Liver (tissue), 8 donors: ENCODE measurements at regions not wholly inside any gene's neighbourhood (a gene's known extent, or its start where the extent isn't known, plus 50 kb on each side); places are given as distances from the start of the nearest gene placed in this dataset.

Experiments used
- DNase-seq: peaks from one replicate; pipeline ENCODE4 v3.0.0-alpha.2; 2017; ENCODE audit warnings: low spot score
- H3K27ac ChIP-seq, 2 donors: one replicate each; pipeline ENCODE4 v1.7.0; 2013; ENCODE audit warnings: inconsistent platforms in 2 of 2, low read length in 2 of 2, control low read depth in 1 of 2, low read depth in 1 of 2, mild to moderate bottlenecking in 1 of 2
- H3K27me3 ChIP-seq, 4 donors: one replicate each; pipeline versions ENCODE4 v1.6.1 to v1.7.0; 2013; ENCODE audit warnings: low read length in 3 of 4, inconsistent platforms in 1 of 4, mild to moderate bottlenecking in 1 of 4, moderate library complexity in 1 of 4; ENCODE audit not compliant: control insufficient read depth in 4 of 4, insufficient read depth in 4 of 4
- H3K36me3 ChIP-seq, 4 donors: one replicate each; pipeline versions ENCODE4 v1.6.1 to v1.7.0; 2013; ENCODE audit warnings: low read length in 3 of 4, mild to moderate bottlenecking in 3 of 4, low read depth in 1 of 4, moderate library complexity in 1 of 4; ENCODE audit not compliant: control insufficient read depth in 4 of 4, insufficient read depth in 3 of 4
- H3K4me1 ChIP-seq, 4 donors: one replicate each; pipeline versions ENCODE4 v1.6.1 to v1.7.0; 2013; ENCODE audit warnings: low read length in 3 of 4, mild to moderate bottlenecking in 3 of 4, moderate library complexity in 1 of 4; ENCODE audit not compliant: control insufficient read depth in 4 of 4, insufficient read depth in 4 of 4
- H3K4me3 ChIP-seq, 3 donors: one replicate each; pipeline versions ENCODE4 v1.6.1 to v1.7.0; 2013; ENCODE audit warnings: low read length in 3 of 3, control low read depth in 1 of 3, low read depth in 1 of 3, mild to moderate bottlenecking in 1 of 3
- H3K9ac ChIP-seq, 2 donors: one replicate each; pipeline ENCODE4 v1.7.0; 2013; ENCODE audit warnings: low read length in 2 of 2, mild to moderate bottlenecking in 2 of 2, moderate library complexity in 2 of 2, control low read depth in 1 of 2, low read depth in 1 of 2
- H3K9me3 ChIP-seq, 4 donors: one replicate each; pipeline versions ENCODE4 v1.6.1 to v1.7.0; 2013; ENCODE audit warnings: low read length in 3 of 4; ENCODE audit not compliant: control insufficient read depth in 4 of 4
- EGR1 ChIP-seq, 2 donors: IDR thresholded peaks; 2 replicates each; pipeline ENCODE4 v1.6.1; 2016 to 2018; ENCODE audit warnings: antibody characterized with exemption in 2 of 2, low read depth in 2 of 2
- FOXA1 ChIP-seq: IDR thresholded peaks from 2 replicates; pipeline ENCODE4 v1.6.1; 2016; ENCODE audit warnings: antibody characterized with exemption
- FOXA2 ChIP-seq: IDR thresholded peaks from 2 replicates; pipeline ENCODE4 v1.6.1; 2016; ENCODE audit warnings: antibody characterized with exemption
- HNF4A ChIP-seq, 2 donors: conservative IDR thresholded peaks; 2 replicates each; pipeline ENCODE4 v1.6.1; 2016; ENCODE audit warnings: antibody characterized with exemption in 2 of 2, mild to moderate bottlenecking in 2 of 2
- JUND ChIP-seq, 2 donors: IDR thresholded peaks; 2 replicates each; pipeline ENCODE4 v1.6.1; 2016; ENCODE audit warnings: antibody characterized with exemption in 2 of 2
- NR2F2 ChIP-seq: IDR thresholded peaks from 2 replicates; pipeline ENCODE4 v1.6.1; 2016; ENCODE audit warnings: antibody characterized with exemption
- RXRA ChIP-seq, 2 donors: IDR thresholded peaks; 2 replicates each; pipeline ENCODE4 v1.6.1; 2017 to 2018; ENCODE audit warnings: antibody characterized with exemption in 2 of 2, mild to moderate bottlenecking in 1 of 2
- SP1 ChIP-seq: IDR thresholded peaks from 2 replicates; pipeline ENCODE4 v1.6.1; 2018; ENCODE audit warnings: antibody characterized with exemption, mild to moderate bottlenecking
- TAF1 ChIP-seq: conservative IDR thresholded peaks from 2 replicates; pipeline ENCODE4 v1.6.1; 2016; ENCODE audit warnings: antibody characterized with exemption, mild to moderate bottlenecking
- YY1 ChIP-seq: IDR thresholded peaks from 2 replicates; pipeline ENCODE4 v1.6.1; 2016; ENCODE audit warnings: antibody characterized with exemption, mild to moderate bottlenecking
- WGBS: extraction: QIAGEN DNeasy Blood & Tissue Kit; methylation state at CpG from one replicate; pipeline ENCODE4 v1.1.7; 2013; 5-methylcytosine and 5-hydroxymethylcytosine counted together
- TF ChIP-seq, protein P1 (sequence below): IDR thresholded peaks from 2 replicates; pipeline ENCODE4 v1.6.1; 2016; ENCODE audit warnings: antibody characterized with exemption
- TF ChIP-seq, protein P2 (sequence below): fragments of 150-350 bp; IDR thresholded peaks from 2 replicates; pipeline ENCODE4 v1.5.1; 2017; ENCODE audit warnings: improper control_type of control experiment, low read depth, low read length; ENCODE audit not compliant: missing input control
- TF ChIP-seq, protein P3 (sequence below): IDR thresholded peaks from 2 replicates; pipeline ENCODE4 v1.6.1; 2016; ENCODE audit warnings: antibody characterized with exemption
- TF ChIP-seq, protein P4 (sequence below): IDR thresholded peaks from 2 replicates; pipeline ENCODE4 v1.6.1; 2016; ENCODE audit warnings: antibody characterized with exemption, mild to moderate bottlenecking
- TF ChIP-seq, protein P5 (sequence below): IDR thresholded peaks from 2 replicates; pipeline ENCODE4 v1.6.1; 2016; ENCODE audit warnings: antibody characterized with exemption
- donor health status: healthy.
- donor health status: healthy.
- donor health status: healthy.
- donor health status: healthy.
- donor health status: healthy.

DNA sequence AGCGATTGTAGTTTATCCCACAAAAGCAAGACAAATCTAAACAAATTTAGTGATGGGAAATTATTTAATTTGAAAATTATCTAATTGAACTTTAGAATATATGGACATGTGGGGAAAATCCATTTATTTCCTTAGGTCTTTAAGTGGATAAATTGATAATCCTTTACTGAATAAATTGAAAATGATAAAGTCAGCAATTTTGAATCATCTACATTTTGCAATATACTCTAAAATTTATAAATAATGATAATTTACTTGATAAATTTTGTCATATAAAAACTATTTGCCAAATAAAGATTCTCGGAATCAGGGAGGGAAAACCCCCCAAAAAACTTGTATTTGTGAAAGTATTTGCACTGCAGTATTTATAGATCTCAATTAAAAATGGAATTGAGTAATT, 875.3 kb upstream of the SLITRK5 start:
- WGBS: 63% methylated on average over 2 of the region's 2 CpGs
- no peak overlapping the region for H3K27ac ChIP-seq
- no peak overlapping the region for H3K4me3 ChIP-seq
- TF ChIP-seq FOXA1: no peak
- TF ChIP-seq, protein P1, sequence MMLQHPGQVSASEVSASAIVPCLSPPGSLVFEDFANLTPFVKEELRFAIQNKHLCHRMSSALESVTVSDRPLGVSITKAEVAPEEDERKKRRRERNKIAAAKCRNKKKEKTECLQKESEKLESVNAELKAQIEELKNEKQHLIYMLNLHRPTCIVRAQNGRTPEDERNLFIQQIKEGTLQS: no peak
- H3K9me3 ChIP-seq: peaks cover 0 to 3% (median 1%) of the 10 kb centered on the region in 4 donors
- H3K4me1 ChIP-seq: no peaks in the 10 kb centered on the region
- H3K36me3 ChIP-seq: no peaks in the 10 kb centered on the region
- no peak overlapping the region for H3K9ac ChIP-seq
- no peaks in the 10 kb centered on the region for H3K27me3 ChIP-seq
- DNase-seq: no peak

DNA sequence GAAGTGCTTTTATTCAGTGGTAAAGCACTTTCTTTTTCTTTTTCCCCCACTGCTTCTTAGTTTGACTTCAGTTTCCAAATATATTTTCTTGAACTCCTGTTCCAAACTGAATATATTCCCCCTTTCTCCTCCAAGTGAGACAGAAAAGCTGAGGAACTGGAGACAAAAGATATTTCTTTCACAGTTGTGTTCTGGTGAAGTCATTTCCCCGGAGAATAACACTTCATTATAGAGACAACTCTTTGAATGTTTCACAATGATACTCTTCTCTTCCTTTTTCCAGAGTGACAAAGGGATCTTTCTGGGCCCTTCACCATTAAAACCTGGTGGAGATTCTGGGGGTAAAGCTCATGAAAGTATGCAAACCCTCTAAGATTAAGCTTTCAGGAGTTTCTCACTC, 860.8 kb upstream of the SLITRK5 start:
- DNase-seq: no peak

DNA sequence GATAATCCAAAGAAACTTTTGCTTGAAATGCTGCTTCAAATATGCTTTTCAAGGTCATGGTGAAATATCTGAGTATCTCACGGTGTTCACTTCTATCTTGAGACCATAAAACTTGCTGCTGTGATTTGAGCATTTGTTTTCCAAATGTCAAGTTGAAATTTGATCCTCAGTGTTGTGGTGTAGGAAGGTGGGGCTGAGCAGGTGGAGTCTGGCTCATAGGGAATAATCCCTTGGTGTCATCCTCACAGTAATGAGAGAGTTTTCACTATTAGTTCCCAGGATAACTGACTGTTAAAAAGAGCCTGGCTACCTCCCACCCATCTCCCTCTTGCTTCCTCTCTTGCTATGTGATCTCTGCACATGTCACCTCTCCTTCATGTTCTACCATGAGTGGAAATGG, 858.0 kb upstream of the SLITRK5 start:
- Histone ChIP-seq H3K4me1 (no peaks in the 10 kb centered on the region), H3K27me3 (peaks cover 0 to 2% (median 0%) of the 10 kb centered on the region in 4 donors), H3K4me3 (no peak overlapping the region), H3K27ac (no peak overlapping the region), H3K36me3 (no peaks in the 10 kb centered on the region), H3K9me3 (no peaks in the 10 kb centered on the region), H3K9ac (no peak overlapping the region)
- TF ChIP-seq NR2F2: no peak
- no peak for TF ChIP-seq TAF1
- TF ChIP-seq, protein P1: no peak
- TF ChIP-seq RXRA (IDR thresholded peaks at IDR 0.05): no peak
- TF ChIP-seq JUND (IDR thresholded peaks at IDR 0.05): no peak
- TF ChIP-seq EGR1 (IDR thresholded peaks at IDR 0.05; ENCODE audit: low read depth in 2 of 2): no peak
- no peak for TF ChIP-seq YY1
- TF ChIP-seq, protein P2, sequence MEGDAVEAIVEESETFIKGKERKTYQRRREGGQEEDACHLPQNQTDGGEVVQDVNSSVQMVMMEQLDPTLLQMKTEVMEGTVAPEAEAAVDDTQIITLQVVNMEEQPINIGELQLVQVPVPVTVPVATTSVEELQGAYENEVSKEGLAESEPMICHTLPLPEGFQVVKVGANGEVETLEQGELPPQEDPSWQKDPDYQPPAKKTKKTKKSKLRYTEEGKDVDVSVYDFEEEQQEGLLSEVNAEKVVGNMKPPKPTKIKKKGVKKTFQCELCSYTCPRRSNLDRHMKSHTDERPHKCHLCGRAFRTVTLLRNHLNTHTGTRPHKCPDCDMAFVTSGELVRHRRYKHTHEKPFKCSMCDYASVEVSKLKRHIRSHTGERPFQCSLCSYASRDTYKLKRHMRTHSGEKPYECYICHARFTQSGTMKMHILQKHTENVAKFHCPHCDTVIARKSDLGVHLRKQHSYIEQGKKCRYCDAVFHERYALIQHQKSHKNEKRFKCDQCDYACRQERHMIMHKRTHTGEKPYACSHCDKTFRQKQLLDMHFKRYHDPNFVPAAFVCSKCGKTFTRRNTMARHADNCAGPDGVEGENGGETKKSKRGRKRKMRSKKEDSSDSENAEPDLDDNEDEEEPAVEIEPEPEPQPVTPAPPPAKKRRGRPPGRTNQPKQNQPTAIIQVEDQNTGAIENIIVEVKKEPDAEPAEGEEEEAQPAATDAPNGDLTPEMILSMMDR: no peak
- no peak for TF ChIP-seq FOXA2
- TF ChIP-seq SP1: no peak
- WGBS: 74% methylated on average over 1 of the region's 1 CpG
- no peak for DNase-seq

More for the DNA sequence above, 860.8 kb upstream of the SLITRK5 start:
- 78% methylated on average over 1 of the region's 1 CpG for WGBS
- TF ChIP-seq, protein P3, sequence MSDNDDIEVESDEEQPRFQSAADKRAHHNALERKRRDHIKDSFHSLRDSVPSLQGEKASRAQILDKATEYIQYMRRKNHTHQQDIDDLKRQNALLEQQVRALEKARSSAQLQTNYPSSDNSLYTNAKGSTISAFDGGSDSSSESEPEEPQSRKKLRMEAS: no peak
- TF ChIP-seq, protein P4, sequence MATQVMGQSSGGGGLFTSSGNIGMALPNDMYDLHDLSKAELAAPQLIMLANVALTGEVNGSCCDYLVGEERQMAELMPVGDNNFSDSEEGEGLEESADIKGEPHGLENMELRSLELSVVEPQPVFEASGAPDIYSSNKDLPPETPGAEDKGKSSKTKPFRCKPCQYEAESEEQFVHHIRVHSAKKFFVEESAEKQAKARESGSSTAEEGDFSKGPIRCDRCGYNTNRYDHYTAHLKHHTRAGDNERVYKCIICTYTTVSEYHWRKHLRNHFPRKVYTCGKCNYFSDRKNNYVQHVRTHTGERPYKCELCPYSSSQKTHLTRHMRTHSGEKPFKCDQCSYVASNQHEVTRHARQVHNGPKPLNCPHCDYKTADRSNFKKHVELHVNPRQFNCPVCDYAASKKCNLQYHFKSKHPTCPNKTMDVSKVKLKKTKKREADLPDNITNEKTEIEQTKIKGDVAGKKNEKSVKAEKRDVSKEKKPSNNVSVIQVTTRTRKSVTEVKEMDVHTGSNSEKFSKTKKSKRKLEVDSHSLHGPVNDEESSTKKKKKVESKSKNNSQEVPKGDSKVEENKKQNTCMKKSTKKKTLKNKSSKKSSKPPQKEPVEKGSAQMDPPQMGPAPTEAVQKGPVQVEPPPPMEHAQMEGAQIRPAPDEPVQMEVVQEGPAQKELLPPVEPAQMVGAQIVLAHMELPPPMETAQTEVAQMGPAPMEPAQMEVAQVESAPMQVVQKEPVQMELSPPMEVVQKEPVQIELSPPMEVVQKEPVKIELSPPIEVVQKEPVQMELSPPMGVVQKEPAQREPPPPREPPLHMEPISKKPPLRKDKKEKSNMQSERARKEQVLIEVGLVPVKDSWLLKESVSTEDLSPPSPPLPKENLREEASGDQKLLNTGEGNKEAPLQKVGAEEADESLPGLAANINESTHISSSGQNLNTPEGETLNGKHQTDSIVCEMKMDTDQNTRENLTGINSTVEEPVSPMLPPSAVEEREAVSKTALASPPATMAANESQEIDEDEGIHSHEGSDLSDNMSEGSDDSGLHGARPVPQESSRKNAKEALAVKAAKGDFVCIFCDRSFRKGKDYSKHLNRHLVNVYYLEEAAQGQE: no peak
- TF ChIP-seq FOXA2: no peak
- TF ChIP-seq, protein P5, sequence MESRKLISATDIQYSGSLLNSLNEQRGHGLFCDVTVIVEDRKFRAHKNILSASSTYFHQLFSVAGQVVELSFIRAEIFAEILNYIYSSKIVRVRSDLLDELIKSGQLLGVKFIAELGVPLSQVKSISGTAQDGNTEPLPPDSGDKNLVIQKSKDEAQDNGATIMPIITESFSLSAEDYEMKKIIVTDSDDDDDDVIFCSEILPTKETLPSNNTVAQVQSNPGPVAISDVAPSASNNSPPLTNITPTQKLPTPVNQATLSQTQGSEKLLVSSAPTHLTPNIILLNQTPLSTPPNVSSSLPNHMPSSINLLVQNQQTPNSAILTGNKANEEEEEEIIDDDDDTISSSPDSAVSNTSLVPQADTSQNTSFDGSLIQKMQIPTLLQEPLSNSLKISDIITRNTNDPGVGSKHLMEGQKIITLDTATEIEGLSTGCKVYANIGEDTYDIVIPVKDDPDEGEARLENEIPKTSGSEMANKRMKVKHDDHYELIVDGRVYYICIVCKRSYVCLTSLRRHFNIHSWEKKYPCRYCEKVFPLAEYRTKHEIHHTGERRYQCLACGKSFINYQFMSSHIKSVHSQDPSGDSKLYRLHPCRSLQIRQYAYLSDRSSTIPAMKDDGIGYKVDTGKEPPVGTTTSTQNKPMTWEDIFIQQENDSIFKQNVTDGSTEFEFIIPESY: no peak
- no peak for TF ChIP-seq RXRA (IDR thresholded peaks at IDR 0.05)
- no peak for TF ChIP-seq JUND (IDR thresholded peaks at IDR 0.05)
- no peak for TF ChIP-seq HNF4A (conservative IDR thresholded peaks at IDR 0.05)
- no peak for TF ChIP-seq TAF1
- no peak for TF ChIP-seq EGR1 (IDR thresholded peaks at IDR 0.05; ENCODE audit: low read depth in 2 of 2)
- TF ChIP-seq FOXA1: no peak
- no peak overlapping the region for H3K9ac ChIP-seq
- no peaks in the 10 kb centered on the region for H3K36me3 ChIP-seq
- no peaks in the 10 kb centered on the region for H3K9me3 ChIP-seq
- peaks cover 0 to 2% (median 0%) of the 10 kb centered on the region in 4 donors for H3K27me3 ChIP-seq
- H3K27ac ChIP-seq: no peak overlapping the region
- no peaks in the 10 kb centered on the region for H3K4me1 ChIP-seq
- H3K4me3 ChIP-seq: no peak overlapping the region
